Islet of Langerhans (tissue), 1 donor: ENCODE measurements at regions not wholly inside any gene's neighbourhood (a gene's known extent, or its start where the extent isn't known, plus 50 kb on each side); places are given as distances from the start of the nearest gene placed in this dataset.

ENCODE experiments used
- FAIRE-seq: peaks from one replicate; lab custom pipeline; 2011; peaks lifted over from hg19 to GRCh38; lab: Jason Lieb, UNC

DNA sequence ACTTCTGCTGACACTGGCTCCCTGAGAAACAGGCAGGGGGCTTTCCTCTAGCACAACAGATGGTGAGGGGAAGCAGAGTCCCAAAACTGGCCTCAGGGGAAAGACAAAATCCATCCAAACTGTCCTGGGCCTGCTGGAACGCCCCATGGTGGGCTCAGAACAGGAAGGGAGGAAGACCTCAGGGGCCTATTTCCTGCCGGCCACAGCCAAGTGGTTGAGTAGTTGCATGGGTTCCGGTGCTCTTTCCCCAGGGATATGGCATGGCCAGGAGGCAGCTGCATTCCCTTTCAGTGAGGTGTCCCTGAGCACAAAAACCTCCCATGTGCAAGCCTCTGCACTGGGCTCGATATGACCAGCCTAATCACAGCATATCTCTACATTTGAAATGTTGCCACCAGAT is 303.0 kb upstream of the IRX5 start:
- no peak for FAIRE-seq

DNA sequence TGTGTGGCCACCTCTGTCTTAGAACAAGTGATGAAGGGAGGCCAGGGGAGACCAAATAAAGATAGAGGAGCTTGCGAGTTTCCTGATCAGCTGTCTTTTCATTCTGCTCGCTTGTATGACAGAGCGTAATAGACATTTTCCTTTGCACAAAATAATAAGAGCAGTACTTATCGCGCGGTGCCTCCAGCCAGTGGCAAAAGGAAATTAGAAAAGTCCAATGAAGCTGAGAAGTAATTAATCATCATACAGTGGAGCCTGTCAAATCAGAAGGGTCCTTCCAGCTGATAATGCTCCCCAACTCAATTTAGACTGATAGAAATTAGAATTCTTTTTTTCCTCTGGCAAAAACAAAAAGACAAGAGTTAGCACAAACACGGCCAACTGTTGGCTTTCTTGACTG is 307.0 kb upstream of the IRX5 start:
- no peak for FAIRE-seq

DNA sequence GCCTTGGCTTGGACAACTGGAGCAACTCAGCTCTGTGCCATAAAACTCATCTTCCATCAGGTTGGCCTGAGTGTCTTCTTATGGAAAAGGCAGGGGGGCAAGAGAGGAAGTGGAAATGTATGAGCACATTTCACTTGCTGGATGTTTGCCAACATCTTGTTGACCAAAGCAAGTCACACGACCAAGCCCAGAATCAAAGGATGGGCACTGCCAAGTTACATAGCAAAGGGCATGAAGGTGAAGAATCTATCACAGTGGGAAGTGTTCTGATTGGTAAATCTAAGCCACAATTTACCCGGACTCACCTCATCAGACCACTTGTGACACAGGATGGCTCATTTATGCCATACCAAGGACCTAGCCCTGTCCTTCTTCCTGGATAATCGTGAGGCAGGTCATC is 310.5 kb upstream of the IRX5 start:
- FAIRE-seq = no peak

DNA sequence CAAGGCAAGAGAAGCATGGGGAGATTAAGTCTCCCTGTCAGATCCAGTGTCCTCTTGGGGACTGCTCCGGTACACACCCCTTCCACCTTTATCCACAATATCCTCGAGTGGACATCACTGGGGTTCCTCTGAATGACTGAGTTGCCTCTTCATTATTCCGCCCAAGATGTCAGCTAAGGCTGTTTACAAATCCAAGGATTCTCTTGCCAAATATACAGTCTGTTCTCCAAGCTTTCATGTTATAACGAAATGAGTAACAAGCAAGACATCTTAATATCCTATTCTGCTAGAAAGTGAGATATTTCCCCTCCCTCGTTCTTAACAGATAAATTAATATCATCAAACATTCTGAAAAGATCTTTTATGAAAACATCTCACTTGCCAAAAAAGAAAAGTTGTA is 314.1 kb upstream of the IRX5 start:
- no peak for FAIRE-seq

DNA sequence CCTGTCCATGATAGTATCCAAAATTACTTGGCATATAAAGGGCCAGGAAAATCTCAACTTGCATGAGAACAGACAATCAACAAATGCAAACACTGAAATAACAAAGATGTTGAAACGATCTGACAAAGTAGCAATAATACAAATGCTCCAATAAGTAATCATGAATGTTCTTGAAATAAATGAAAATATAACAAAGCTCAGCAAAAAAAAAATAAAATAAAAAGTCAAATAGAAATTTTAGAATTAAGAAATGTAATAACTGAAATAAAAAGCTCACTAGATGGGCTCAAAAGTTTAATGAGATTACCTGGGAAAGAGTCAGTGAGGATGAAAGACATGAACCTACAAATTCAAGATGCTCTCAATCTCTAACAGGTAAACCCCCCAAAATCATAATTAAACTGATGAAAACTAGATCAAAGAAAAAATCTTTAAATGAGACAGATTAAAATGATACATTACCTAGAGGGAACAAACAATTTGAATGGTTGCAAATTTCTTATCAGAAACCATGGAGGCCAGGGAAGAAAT is 319.0 kb upstream of the IRX3 start:
- no peak for FAIRE-seq

DNA sequence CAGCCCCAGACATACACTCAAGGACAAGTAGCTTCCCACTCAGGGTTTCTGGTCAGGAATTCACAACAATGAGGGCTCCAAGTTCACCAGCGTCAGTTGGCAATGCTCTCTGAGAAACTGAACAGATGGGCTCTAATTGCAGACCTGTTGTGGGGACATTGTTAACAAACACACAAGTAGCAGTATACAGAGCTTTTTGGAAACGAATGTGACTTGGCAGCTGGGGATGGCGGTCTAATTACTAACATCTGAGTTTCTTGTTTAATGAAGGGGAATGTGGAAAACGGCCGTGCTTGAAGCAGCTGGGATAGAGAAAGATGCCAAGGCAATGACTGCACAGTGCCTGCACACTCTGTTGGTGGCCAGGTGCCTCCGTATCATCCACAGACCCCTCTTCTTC is 316.1 kb upstream of the IRX3 start:
- FAIRE-seq = no peak

DNA sequence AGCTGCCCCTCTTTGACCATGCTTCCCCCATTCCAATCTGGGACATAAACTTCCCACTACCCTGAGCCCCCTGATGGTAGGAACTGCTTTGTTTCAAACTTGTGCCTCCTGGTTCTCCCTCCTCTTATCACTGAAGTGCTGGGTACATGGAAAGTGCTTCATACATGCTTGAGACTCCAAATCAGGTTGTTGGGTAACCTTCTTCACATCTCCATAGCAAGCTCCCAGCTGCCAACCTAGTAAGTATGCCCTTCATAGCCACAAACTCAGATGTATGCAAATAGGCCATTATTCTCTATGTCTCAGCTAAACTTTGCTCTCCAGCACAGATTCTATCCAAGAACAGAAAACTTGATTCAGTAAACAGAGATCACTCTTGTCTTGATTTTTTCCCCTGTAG is 310.6 kb upstream of the IRX3 start:
- no peak for FAIRE-seq

DNA sequence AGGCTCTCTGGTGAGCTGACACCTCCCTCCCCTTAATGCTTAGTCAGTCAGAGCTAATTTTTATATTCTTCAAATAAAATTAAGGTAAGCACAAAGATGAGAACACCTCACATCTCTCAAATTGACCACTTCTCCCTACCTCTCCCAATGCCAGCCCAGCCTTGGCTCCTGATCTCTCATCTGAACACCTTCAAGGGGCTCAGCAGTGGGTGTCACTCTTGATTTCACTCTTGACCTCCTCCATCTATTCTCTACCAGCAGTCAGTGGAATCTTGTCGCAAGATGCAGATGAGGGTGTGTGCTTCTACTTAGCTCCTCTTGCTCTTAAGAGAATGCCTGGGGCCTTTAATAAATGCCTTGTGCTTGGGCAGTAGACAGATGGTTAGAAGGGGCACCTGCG is 309.0 kb upstream of the IRX3 start:
- FAIRE-seq = no peak

DNA sequence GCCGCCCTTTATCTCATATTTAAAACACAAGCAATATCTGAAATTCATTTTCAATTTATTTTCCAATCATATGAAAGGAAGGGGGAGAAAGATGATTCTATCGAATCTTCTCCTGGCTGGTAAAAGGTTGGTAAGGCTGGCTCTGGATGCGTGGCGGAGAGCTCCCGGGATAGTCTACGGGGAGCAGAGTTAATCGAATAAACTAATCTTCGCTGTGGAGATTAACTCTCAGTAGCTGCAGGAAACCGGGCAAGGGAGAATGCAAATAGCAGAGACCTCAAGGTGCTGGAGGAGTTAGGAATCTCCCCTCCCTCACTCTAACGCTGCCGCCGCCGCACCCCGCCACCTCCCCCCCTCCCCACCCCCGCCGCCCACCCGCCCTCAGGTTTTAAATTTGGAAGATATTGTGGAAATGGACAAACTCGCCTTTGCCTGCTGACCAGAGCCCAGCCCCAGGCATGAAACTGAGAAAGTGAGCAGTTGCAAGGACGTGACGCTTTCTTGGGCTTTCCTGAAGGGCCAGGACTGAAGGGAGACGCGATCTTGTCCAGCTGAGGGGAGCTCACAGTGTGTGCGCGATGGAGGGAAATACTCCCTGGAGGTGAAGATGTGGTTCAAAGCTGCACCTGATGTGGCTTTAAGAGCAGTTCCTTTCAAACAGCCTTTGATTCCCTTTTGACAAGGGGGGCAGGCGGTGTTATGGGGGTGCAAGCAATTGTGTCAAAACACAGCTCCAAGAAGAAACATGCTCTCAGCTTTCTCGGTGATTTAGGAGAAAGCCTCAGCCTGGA is 308.2 kb upstream of the IRX3 start:
- no peak for FAIRE-seq

DNA sequence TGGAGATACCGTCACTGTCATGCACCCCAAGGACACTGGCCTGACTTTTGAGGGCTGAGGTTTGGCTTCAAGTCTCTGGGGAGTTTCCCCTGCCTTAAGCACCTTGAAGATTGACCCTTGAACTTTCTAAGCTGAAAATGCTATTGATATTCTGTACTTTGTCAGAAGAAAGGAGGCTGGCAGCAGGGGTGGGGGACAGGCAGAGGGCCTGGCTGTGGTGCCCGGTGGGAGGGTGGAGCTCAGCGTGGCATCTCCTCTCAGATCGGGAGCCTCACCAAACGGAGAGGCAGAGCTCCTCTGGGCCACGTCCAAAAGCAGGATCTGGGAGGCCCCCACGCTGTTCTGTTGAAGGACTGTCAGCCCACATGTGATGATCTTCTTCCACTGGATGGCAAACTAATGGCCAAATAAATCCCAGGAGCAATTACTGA is 305.2 kb upstream of the IRX3 start:
- no peak for FAIRE-seq

DNA sequence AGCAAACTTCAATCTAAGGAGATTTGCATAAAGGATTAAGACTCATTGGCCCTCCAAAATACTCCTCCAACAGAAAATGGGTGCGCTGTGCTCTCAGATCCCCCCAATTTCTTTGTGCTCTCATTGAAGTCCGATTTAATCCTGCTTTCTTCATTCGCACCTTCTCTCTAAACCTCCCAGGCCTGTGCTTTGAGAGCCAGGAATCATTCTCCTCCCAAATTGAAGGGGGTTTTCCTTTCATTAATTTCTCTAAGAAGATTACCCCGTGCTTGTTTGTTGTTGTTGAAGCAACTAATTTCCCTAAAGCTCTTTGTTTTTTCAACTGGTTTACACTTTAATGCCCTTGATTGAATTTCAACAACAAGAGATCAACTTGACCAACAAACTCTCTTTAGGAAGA is 304.2 kb upstream of the IRX3 start:
- no peak for FAIRE-seq

DNA sequence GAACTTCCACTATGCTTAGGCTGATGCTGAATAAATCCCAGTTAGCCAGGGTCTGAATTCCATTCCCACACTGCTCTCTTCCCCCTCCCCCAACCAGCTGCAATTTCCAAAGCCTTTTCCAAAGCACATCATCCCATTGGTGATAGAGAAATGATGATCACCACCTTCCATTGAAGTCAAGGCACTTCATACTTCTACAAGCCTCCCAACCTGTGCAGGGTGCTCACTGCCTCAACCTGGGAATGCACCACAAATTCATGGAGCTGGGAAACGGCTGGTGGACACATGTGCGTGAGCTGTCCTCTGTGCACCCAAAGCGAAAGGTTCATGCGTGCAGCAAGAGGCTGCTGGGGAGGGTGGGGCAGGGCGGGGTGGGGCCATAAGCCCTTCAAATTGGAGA is 302.7 kb upstream of the IRX3 start:
- FAIRE-seq = no peak

DNA sequence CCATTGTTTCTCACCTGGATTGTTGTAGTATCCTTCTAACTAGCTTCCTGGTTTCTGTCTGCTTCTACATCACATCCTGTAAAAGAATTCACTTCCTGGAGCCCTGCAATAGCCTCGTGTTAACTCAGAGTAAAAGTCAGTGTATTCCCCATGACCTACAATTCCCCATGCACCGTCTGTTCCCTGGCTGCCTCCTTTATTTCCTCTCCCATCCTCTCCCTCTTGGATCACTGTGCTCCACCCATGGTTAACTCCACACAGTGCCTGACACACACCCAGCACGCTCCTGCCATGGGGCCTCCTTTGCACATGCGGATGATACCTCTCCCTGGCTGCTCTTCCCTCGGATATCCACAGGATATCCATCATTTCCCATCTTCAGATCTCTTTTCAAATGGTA is 301.4 kb upstream of the IRX3 start:
- no peak for FAIRE-seq

DNA sequence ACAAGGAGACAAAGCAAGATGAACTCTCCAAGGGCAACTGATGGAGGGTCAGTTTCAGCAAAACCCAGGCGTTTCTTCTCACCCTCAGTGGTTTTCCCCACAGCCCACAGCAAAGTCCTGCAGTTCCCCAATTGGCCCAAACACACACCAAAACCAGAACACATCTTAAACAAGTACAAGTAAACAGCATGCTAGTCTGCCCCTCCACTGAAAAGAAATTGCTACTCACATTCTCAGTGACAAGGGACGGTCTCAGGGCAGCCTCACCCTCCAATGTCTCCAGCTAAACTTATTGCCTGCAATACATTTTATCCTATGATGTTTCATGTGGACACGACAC is 300.6 kb upstream of the IRX3 start:
- FAIRE-seq = no peak

DNA sequence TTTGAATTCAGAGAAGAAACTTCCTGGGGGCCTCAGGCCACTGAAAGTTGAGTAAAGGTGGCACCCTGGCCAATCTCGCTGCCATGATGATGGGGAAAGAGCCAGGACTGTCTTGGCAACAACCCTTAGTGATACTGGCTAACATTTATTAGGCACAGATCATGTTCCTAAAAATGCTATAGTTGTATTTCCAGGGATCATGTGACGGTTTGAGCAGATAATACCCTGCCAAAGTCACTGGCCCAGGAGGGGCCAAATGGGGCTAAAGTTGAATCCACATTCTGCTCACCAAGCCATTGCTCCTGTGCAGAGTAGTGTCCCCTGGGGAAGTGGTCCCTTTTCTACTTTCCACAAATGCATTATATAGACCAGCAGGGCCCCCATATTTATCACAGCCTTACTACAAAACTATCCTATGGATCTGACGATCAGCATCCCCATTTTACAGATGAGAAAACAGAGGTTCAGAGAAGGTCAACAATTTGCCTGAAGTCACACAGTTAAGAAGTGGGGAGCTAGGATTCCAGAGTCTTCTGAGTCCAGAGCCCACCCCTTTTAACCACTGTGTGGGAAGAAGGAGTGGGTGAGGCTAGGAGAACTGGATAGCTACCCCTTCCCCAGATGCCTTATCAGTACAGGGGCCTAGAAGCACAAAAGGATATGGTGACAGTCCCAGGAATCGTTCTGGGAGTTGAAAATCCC is 300.0 kb upstream of the IRX3 start:
- FAIRE-seq = no peak

DNA sequence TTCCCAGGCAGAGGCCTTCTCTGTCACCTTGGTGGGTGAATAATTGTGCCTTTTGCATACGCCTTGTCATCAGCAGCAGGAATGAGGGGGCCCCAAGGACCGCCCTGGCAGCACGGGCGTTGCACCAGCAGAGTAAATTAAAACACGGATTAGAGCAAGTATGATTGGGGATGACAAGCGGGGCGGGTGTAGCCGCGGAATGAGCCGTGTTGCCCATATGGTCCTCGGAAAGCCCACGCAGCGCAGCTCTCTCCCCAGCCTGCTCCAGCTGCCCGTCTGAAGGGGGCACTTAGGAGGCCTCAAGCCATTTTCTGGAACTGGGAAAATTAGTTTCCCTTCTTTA is 299.4 kb upstream of the IRX3 start:
- no peak for FAIRE-seq

DNA sequence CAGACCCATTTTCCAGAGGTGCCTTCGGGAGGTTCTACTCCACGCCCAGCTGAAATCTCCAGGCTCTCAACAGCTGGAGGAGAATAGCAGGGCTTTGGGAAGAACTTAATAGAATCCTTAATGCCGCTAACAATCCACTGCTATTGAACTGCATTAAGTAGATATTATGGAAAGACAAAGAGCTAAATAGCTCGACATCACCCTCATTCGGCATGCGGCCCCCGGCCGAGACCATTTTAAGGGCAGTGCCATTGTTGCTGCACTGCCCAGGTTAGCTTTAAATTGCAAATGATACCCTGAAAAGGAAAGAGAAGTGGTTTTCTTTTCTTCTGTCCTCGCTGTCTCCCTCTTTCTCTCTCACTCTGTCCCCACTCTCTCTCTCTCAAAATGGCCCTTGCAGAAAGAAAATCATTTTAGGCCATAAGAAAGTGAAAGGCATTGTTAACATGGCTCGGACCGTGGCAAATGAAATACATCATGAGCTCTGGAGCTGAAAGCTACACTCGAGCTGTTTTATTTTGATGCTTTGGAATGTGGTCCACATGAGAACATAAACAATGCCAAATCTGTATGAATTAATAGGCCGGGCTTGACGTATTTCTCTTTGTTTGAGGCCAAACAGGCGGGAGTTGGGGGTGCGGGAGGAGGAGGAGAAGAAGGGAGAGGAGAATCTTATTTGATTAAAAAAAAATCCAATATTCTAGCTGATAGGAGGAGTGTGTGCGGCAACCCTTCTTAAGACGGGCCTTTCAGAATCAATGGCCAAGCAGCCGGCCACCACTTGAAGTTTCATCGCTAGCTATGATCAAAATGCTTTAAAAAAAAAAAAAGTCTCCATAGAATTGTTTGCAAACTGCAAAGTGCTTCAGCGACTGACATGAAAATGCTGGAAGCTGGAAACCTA is 298.8 kb upstream of the IRX3 start:
- no peak for FAIRE-seq

DNA sequence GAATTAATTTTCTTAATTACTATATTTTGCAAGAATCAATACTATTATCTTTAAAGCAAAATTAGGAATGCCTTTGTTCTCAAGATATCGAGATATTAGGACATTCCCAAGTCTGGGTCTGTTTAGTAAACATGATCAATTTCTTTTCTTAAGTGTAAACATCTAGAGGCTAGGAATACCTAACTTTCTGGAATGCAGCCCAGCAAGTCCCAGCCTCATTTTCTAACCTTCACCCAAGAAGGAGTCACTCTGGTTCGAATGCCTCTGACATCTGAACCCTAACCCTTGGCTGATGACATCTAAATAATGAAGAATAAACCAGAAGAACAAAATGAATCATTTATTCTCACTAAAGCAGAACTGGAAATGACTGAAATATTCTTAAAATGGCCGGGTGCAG is 297.5 kb upstream of the IRX3 start:
- no peak for FAIRE-seq

DNA sequence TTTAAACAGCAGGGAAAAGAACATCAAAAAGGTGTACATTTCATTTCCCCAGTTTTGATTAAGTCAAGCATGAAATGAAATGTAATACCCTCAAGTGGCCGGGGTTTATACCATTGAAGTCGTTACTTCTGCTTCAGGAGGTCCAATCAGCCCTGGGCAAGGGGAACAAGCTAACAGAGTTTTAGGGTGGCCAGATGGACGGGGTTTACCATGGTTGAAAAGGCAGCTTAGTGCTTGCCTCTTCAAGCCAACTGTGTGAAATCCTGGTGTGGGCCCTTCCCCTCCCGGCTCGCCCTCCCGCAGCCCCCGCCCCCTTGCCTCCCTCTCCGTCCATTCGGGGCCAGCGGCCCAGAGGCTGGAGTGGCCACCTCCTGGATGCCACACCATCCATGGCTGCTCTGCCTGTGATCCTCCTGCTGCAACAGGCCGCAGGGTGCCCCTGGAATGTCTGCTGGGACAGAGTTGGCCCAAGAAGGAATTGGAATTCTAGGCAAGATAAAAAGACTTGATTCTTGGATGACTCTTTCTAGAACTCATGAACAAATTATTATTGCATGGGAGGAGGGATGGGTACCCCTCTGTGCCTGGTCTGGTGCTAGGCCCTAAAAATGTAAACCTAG is 296.2 kb upstream of the IRX3 start:
- FAIRE-seq = no peak

DNA sequence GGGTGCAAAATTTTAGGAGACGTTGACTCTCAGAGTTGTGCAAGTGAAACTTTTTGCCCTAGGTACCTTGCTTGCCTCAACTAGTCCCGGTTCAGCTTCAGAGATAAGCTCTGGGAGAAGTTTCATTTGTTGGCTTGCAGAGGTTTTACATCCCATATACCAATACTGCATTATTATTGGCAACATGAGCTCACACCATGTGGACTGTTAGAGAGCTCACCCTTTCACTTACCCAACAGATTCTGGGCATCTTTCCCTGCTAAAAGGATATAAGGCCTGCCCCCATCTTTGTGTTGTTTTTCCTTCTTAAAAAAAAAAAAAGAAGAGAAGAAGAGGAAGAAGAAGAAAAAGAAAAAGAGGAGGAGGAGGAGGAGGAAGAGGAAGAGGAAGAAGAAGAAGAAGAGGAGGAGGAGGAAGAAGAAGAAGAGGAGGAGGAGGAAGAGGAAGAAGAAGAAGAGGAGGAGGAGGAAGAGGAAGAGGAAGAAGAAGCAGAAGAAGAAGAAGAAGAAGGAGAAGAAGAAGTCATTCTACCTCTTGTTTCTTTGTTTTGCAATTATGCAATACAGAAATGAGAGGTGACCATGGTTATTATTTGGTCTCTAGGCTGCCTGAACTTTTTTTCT is 292.6 kb upstream of the IRX3 start:
- no peak for FAIRE-seq

DNA sequence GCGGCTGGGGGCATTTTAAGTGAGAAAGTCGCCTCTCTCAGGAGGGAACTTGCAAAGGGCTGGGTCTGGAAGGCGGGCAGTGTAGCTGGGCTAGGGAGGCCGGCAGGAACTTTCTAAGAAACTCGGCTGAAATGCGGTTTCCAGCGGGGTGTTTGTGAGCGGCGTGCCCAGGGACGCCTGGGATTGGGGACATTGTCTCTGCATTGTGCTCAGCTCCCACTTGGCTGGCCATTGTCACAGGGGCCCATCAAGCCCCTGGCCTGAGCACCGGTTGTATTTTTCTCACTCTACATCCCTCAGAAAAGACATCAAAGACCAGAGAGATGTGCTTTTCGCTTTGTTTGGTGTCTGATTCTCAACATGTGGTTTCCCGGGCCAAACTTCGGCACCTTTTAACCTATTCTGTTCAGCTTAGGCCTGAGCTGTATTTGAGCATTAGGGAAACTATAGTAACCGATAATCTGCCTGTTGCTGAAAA is 291.1 kb upstream of the IRX3 start:
- FAIRE-seq = no peak

DNA sequence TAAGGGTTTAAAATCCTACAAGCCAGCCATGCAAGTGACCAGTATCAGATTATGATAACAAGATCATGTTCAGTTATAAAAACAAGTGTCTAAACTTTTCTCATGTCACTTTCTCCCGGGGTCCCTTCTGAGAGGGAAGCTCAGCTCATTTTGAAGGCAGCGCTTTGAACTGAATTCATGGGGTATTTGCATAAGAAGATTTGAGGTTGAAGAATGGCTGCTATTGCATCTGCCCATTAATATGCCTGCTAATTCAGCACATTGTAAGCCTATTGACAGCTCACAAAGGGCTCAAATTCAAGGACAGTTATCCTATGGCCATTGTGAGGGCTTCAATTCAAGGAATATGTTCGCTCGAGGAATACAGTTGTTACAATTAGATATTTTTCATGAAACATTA is 290.2 kb upstream of the IRX3 start:
- no peak for FAIRE-seq
